Stimulated activated CD8-positive, alpha-beta memory T cell treated with anti-CD3 and anti-CD28 coated beads, Interleukin-12 subunit alpha, Interleukin-12 subunit beta, amount 100 ng/mL, for 24 hours (primary cell): ENCODE measurements at regions not wholly inside any gene's neighbourhood (a gene's known extent, or its start where the extent isn't known, plus 50 kb on each side); places are given as distances from the start of the nearest gene placed in this dataset.

Experiments used
- DNase-seq: peaks from one replicate; pipeline ENCODE4 v3.0.0-alpha.2; 2020; ENCODE audit errors: extremely low read depth

DNA sequence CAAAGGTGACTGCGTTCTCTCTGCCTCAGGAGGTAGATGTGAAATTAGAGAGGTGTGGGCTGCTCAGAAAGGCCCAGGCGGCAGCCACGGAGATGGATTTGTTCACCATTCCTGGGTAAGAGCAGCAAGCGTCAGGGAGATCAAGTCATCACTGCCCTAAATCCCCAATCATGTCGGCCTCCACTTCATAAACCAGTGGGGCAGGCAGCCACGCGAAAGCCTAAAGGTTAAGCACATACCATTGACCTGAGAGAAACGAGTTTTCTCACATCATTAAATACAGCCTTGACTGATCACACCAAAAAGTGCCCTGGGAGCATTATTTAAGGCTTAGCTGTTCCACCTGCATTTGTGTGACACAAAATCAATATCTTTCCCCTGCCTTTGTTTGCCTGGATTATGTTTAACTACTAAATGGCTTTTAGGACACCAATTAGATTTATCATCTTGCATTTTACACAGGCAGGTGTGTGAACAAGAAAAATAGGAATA is 50.7 kb upstream of the FOXB1 start:
- no peak for DNase-seq

GRCh38 chr15:59952960-59953359 is 51.2 kb upstream of the FOXB1 start:
- DNase-seq, result no peak

DNA sequence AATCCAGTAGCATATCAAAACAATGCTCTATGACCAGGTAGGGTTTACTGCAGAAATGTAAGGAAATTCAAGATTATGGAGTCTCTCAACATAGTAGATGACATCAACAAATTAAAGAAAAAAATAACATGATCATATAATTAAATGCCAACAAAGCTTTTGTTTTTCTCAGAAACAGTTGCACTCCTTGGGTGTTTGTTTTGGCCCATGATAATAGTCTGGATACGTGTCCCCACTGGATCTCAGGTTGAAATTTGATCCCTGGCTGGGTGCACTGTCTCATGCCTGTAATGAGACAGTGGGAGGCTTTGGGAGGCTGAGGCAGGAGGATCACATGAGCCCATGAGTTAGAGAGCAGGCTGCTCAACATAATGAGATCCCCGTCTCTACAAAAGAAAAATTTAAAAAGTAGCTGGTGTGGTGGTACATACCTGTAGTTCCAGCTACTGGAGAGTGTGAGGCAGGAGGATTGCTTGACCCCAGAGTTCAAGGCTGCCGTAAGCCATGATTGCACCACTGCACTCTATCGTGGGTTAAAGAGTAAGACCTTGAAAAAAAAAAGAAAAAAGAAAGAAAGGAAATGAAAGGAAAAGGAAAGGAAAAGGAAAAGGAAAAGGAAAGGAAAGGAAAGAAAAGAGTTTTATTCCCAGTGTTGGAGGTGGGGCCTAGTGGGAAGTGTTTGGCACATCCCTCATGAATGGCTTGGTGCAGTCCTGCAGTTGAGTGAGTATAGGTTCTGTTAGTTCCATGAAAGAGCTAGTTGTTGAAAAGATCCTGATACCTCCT is 53.3 kb upstream of the FOXB1 start:
- no peak for DNase-seq

- DNase-seq, result no peak
These were observed 55.0 kb upstream of the FOXB1 start for GRCh38 chr15:59948924-59949613.

- no peak for DNase-seq
These were observed 58.0 kb upstream of the FOXB1 start for GRCh38 chr15:59946084-59946483.

DNA sequence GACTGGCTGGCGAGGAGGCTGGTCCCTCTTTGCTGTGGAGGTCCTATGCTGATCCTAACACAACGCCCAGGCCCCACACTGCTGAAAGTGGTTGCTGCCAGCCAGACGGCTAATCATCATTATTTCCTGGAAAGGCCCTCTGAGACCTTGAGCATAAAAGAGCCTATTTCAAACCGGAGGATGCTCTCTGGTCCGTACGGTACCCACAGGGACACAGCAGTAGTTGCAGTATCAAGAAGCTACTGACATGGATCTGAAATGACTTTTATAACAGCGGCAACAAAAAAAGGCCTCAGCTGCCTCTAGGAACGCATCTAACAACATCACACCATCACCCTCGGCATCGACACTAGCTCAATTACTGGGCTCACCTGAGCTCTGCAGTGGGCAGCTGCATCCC is 59.1 kb upstream of the FOXB1 start:
- DNase-seq, result no peak

GRCh38 chr15:59941612-59942011 is 62.5 kb upstream of the FOXB1 start:
- no peak for DNase-seq

GRCh38 chr15:59940928-59941327 is 63.2 kb upstream of the FOXB1 start:
- DNase-seq, result no peak

DNA sequence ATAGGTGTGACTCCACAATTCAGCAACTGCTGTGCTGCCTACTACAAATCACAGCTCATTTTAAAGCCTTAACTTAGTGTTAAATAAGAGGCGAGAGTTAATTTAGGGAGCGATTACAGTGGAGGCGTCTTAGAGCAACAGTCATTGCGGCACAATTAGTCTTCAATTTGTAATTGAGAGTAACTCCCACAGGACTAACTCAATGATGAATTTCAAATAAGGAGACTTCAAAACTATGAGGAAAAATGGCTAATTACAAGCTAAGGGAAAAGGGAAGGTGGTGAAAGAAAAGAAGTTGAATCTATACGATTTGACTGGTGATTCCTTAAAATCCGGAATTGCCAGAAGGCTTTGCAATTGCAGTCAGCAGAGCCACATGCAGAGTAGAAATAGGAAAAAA is 63.7 kb upstream of the FOXB1 start:
- no peak for DNase-seq

DNA sequence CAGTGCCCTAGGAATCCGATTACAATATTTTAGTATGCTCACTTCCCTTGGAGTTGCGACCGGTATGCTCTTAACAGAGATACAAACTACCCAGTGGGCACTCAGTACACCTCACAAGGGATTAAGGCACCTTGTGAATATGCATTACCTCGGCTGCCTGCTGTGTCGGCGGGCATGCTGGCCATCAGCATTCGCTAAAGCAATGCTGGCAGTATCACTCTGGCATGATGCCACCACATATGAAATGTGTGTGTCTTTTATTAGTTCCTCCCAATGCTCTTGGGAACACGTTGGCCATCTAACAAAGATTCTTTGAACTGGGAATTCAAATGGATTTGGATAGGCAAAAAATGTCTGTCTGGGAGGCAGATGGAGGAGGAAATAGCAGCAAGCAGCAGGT is 67.4 kb upstream of the FOXB1 start:
- no peak for DNase-seq

- DNase-seq, result no peak
These were observed 70.5 kb upstream of the FOXB1 start for GRCh38 chr15:59933607-59934006.

GRCh38 chr15:59931646-59932261 is 72.4 kb upstream of the FOXB1 start:
- no peak for DNase-seq

- DNase-seq, result no peak
These were observed 79.1 kb upstream of the FOXB1 start for GRCh38 chr15:59924812-59925522.

DNA sequence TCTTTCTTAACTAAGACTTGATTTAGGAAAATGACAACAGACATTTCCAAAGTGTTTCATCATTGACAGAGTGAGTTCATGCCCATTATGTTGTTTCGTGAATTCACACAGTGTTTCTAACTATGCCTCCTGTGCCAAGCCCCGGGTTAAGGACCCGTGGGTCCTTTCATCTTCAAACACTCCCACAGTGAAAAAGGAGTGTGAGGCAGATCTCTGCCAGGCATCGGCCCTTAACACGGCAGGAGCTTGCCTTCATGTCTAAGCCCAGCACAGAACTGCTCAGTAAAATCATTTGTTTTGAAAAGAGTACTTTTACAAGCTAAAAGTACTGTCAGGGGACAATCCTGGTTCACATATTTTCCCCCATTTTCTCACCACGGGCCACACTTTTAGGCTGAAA is 80.0 kb upstream of the FOXB1 start:
- DNase-seq, result no peak

- DNase-seq, result no peak
These were observed 80.6 kb upstream of the FOXB1 start for GRCh38 chr15:59923508-59923907.

- peak; percentile 19 for DNase-seq
These were observed 84.8 kb upstream of the FOXB1 start for GRCh38 chr15:59918994-59919951.

DNA sequence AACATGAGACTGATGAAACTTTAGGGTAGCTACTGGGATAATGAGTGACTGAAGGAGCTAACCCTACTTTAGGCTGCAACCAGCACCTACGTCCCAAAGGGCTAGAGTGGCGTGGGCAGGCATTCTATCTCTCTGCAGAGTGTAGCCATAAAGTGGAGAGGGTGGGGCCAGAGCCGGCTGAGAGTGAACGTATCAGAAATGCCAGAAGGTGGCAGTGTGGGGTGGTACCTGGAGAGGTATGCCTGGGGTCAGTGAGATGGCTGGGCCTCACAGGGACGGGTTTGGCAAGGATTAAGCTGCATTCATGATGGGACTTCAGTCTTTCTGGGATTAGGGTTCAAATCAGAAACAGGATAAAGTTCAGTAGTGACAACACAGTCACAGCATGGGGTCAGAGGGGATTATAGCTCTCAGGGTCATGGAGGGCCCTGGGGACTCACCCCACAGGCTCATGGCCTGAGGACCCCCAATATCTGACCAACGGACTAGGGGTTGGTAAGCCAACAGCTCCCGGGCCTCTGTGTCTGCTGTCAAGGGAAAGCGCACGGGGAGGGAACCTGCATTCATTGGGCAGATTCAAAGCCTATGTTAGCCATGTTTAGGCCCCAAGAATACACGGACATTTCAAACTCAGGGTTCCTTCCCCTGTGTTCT is 86.5 kb upstream of the FOXB1 start:
- peak; percentile 37 for DNase-seq

- DNase-seq, result no peak
These were observed 98.1 kb upstream of the FOXB1 start for GRCh38 chr15:59906046-59906445.

DNA sequence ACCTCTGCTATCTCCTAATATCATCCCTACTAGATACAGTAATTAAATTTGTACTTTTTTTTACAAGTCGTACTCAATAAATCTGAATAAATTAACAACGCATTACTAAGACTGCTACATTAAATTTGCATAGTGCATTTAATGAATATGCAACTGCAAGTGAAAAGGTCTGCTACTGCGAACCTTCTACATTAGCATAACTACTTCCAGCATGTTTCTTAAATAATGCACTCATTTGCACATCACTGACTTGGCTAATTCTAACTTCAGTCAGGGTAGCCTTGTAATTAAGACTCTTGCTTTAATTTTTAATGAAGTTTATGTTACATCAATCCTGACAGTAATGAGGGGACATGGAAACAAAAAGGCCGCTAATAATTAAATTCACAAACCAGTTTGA is 98.9 kb upstream of the FOXB1 start:
- DNase-seq, result no peak

DNA sequence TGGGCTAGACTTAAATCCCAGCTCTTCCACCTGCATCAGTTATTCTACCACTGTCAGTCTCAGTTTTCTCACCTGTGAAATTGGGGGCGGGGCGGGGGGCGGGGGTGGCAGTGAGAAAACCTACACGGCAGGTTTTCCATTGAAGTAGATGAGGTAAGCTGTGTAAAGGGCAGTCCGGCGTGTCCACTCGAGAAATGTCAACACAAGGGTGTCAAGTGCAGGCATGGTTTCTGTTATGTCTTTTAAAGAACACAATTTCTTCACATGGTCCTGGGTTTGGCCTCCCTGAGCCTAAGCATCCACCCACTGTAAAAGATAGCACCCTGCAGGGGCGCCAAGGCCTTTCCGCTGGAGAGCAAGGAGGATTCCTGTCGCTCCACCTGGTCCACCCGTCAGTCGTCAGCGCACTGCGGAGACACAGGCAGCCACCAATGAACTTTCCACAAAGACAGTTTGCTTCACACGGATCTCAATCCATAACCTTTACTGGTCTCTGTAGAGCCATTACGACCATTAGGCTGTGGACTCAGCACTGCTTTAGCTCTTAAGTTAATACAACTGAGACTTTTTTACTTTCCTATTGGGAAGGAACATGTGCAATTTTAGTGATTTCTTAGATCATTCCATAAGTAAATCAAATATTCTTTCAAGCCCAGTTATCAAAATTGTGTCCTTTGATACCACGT is 99.5 kb upstream of the FOXB1 start:
- no peak for DNase-seq
